ENCODE measurements at regions not wholly inside any gene's neighbourhood (a gene's known extent, or its start where the extent isn't known, plus 50 kb on each side); places are given as distances from the start of the nearest gene placed in this dataset.

GRCh38 chr1:113256348-113256729 is 134.0 kb upstream of the MAGI3 start:
- Histone ChIP-seq H3K4me1 (no peaks in the 10 kb centered on the region), H3K4me2 (no peak overlapping the region), H3K9me3 (no peaks in the 10 kb centered on the region), H3K27ac (no peak overlapping the region), H3K4me3 (no peak overlapping the region)
- ChIA-PET CTCF (interaction anchor here (0.9 kb wide), 1 partner anchor 9 kb away, joined by 3 read pairs; no protein-coding TSS in a partner anchor), POLR2A (no interaction called here)
- DNase-seq (ENCODE audit: low read depth in 1 of 2, low spot score in 1 of 2) (no peak), FAIRE-seq (no peak), ATAC-seq (no peak)
- TF ChIP-seq EHMT2 (IDR thresholded peaks at IDR 0.05; ENCODE audit: low read depth) (no peak), HMGXB4 (CRISPR knock-in tag; IDR thresholded peaks at IDR 0.05; ENCODE audit: borderline replicate concordance) (no peak), CTCF (IDR thresholded peaks at IDR 0.05) (no peak), CBX2 (IDR thresholded peaks at IDR 0.05; ENCODE audit: borderline replicate concordance, low read depth) (no peak), TFCP2L1 (CRISPR knock-in tag; IDR thresholded peaks at IDR 0.05) (no peak), NR3C1 (IDR thresholded peaks at IDR 0.05) (no peak), ZSCAN20 (CRISPR knock-in tag; IDR thresholded peaks at IDR 0.05) (no peak), ZC3H11A (IDR thresholded peaks at IDR 0.05) (no peak), ZNF302 (CRISPR knock-in tag; IDR thresholded peaks at IDR 0.05) (no peak), MAX (IDR thresholded peaks at IDR 0.05) (no peak), HES2 (IDR thresholded peaks at IDR 0.05) (no peak), E2F6 (IDR thresholded peaks at IDR 0.05; ENCODE audit: borderline replicate concordance, low read depth) (no peak), KDM5A (IDR thresholded peaks at IDR 0.05) (no peak), ESRRA (IDR thresholded peaks at IDR 0.05; ENCODE audit: borderline replicate concordance, low read length) (no peak), JUN (IDR thresholded peaks at IDR 0.05) (no peak)
- 82% methylated on average over 2 of the region's 2 CpGs for WGBS (ENCODE audit: missing lambda C conversion rate)

- no peak for FAIRE-seq
- DNase-seq (ENCODE audit: low read depth in 1 of 2, low spot score in 1 of 2) = no peak
- CTCF ChIA-PET = no interaction called here
- POLR2A ChIA-PET = no interaction called here
- Histone ChIP-seq H3K9me3 (no peaks in the 10 kb centered on the region), H3K4me2 (no peak overlapping the region), H3K27ac (no peak overlapping the region), H3K4me3 (no peak overlapping the region), H3K4me1 (no peaks in the 10 kb centered on the region)
- ATAC-seq = no peak
- 57% methylated on average over 2 of the region's 2 CpGs for WGBS (ENCODE audit: missing lambda C conversion rate)
- TF ChIP-seq ZFP36 (IDR thresholded peaks at IDR 0.05; ENCODE audit: borderline replicate concordance, partially characterized antibody) (no peak), TP53 (CRISPR knock-in tag; IDR thresholded peaks at IDR 0.05) (no peak), JUN (IDR thresholded peaks at IDR 0.05) (no peak), CHD4 (IDR thresholded peaks at IDR 0.05; ENCODE audit: borderline replicate concordance) (no peak), CBX8 (IDR thresholded peaks at IDR 0.05) (no peak), ELK1 (IDR thresholded peaks at IDR 0.05; ENCODE audit: low read depth, low read length) (no peak), ZNF302 (CRISPR knock-in tag; IDR thresholded peaks at IDR 0.05) (no peak), EP300 (IDR thresholded peaks at IDR 0.05) (no peak), CEBPB (IDR thresholded peaks at IDR 0.05) (no peak), PBX3 (IDR thresholded peaks at IDR 0.05) (no peak), SREBF2 (IDR thresholded peaks at IDR 0.05) (no peak), GATA3 (IDR thresholded peaks at IDR 0.05; ENCODE audit: borderline replicate concordance) (no peak), MAX (IDR thresholded peaks at IDR 0.05) (no peak), USF2 (IDR thresholded peaks at IDR 0.05) (no peak), CTCF (IDR thresholded peaks at IDR 0.05) (no peak), CHD2 (IDR thresholded peaks at IDR 0.05; ENCODE audit: low read length, partially characterized antibody) (no peak), RNF2 (IDR thresholded peaks at IDR 0.05; ENCODE audit: borderline replicate concordance, low read depth) (no peak), SMC3 (IDR thresholded peaks at IDR 0.05) (no peak)
These were observed 130.3 kb upstream of the MAGI3 start for GRCh38 chr1:113259988-113260387.
